Neural cell (in vitro differentiated cells): ENCODE measurements at regions not wholly inside any gene's neighbourhood (a gene's known extent, or its start where the extent isn't known, plus 50 kb on each side); places are given as distances from the start of the nearest gene placed in this dataset.

Experiments
- H2AFZ ChIP-seq: fragments of 200-600, 300-800 bp; sonication (generic), shearing (Covaris generic); 2 replicates; pipeline ENCODE4 v1.6.0; 2014; ENCODE audit warnings: low read depth, mild to moderate bottlenecking, antibody characterized with exemption, low read length, moderate library complexity
- H3F3A ChIP-seq: fragments of 200-600 bp; shearing (Covaris generic); 2 replicates; pipeline ENCODE4 v1.6.1; 2016; ENCODE audit warnings: mild to moderate bottlenecking, moderate library complexity, mixed read lengths, antibody characterized with exemption, low read length; ENCODE audit not compliant: insufficient read depth, poor library complexity, severe bottlenecking
- H3K27ac ChIP-seq: fragments of 200-600, 300-800 bp; sonication (generic), shearing (Covaris generic); 2 replicates; pipeline ENCODE4 v1.5.1; 2014; ENCODE audit warnings: mild to moderate bottlenecking, low read length, moderate library complexity
- H3K27me3 ChIP-seq: fragments of 300-800, 200-600 bp; sonication (generic), shearing (Covaris generic); 2 replicates; pipeline ENCODE4 v1.6.0; 2014; ENCODE audit warnings: mild to moderate bottlenecking, low read depth, low read length, moderate library complexity; ENCODE audit not compliant: insufficient read depth
- H3K36me3 ChIP-seq: fragments of 300-800, 200-600 bp; sonication (generic), shearing (Covaris generic); 2 replicates; pipeline ENCODE4 v1.5.1; 2014; ENCODE audit warnings: mild to moderate bottlenecking, antibody characterized with exemption, low read length, moderate library complexity; ENCODE audit not compliant: insufficient read depth
- H3K4me2 ChIP-seq: fragments of 300-800, 200-600 bp; sonication (generic), shearing (Covaris generic); 2 replicates; pipeline ENCODE4 v1.6.0; 2014; ENCODE audit warnings: mild to moderate bottlenecking, low read length
- H3K4me3 ChIP-seq: fragments of 300-800, 200-600 bp; sonication (generic), shearing (Covaris generic); 2 replicates; pipeline ENCODE4 v1.5.1; 2014; ENCODE audit warnings: mild to moderate bottlenecking, low read length, moderate library complexity
- H3K79me2 ChIP-seq: fragments of 200-600 bp; shearing (Covaris generic); replicated peaks from 2 replicates; pipeline ENCODE4 v1.6.0; 2014; ENCODE audit warnings: mild to moderate bottlenecking, low read length, moderate library complexity; ENCODE audit not compliant: insufficient read depth
- H3K9ac ChIP-seq: fragments of 300-800, 200-600 bp; sonication (generic), shearing (Covaris generic); 2 replicates; pipeline ENCODE4 v1.6.1; 2016; ENCODE audit warnings: mild to moderate bottlenecking, low read length, mixed read lengths
- H3K9me2 ChIP-seq: fragments of 200-600 bp; shearing (Covaris generic); 2 replicates; pipeline ENCODE4 v1.6.1; 2016; ENCODE audit warnings: mild to moderate bottlenecking, low read length, mixed read lengths; ENCODE audit not compliant: insufficient read depth
- H3K9me3 ChIP-seq: fragments of 200-600, 300-800 bp; sonication (generic), shearing (Covaris generic); 2 replicates; pipeline ENCODE4 v1.6.1; 2016; ENCODE audit warnings: mild to moderate bottlenecking, mixed run types, low read length, moderate library complexity, mixed read lengths
- H4K20me1 ChIP-seq: fragments of 200-600 bp; shearing (Covaris generic); 2 replicates; pipeline ENCODE4 v1.6.1; 2016; ENCODE audit warnings: mild to moderate bottlenecking, mixed run types; ENCODE audit not compliant: insufficient read depth
- EP300 ChIP-seq: fragments of 450-650 bp; conservative IDR thresholded peaks from 2 replicates; pipeline ENCODE4 v1.6.1; 2014; ENCODE audit warnings: antibody characterized with exemption, mild to moderate bottlenecking, moderate library complexity; ENCODE audit not compliant: poor library complexity, severe bottlenecking
- EZH2 ChIP-seq: fragments of 200-600, 300-800 bp; shearing (Covaris generic), sonication (generic); IDR thresholded peaks from 2 replicates; pipeline ENCODE4 v1.6.1; 2014; ENCODE audit warnings: antibody characterized with exemption, low read length, borderline replicate concordance, mild to moderate bottlenecking; ENCODE audit not compliant: insufficient read depth, poor library complexity, severe bottlenecking
- MXI1 ChIP-seq: fragments of 450-650 bp; conservative IDR thresholded peaks from 2 replicates; pipeline ENCODE4 v1.6.1; 2014; ENCODE audit warnings: antibody characterized with exemption, mild to moderate bottlenecking; ENCODE audit not compliant: poor library complexity, severe bottlenecking
- POLR2AphosphoS5 ChIP-seq: IDR thresholded peaks from 2 replicates; pipeline ENCODE4 v1.6.1; 2012
- RAD21 ChIP-seq: fragments of 450-650 bp; conservative IDR thresholded peaks from 2 replicates; pipeline ENCODE4 v1.6.1; 2014; ENCODE audit warnings: antibody characterized with exemption, mild to moderate bottlenecking, moderate library complexity
- SMC3 ChIP-seq: fragments of 450-650 bp; conservative IDR thresholded peaks from 2 replicates; pipeline ENCODE4 v1.6.1; 2014; ENCODE audit warnings: antibody characterized with exemption, mild to moderate bottlenecking, moderate library complexity; ENCODE audit not compliant: poor library complexity
- TAF1 ChIP-seq: IDR thresholded peaks from 2 replicates; pipeline ENCODE4 v1.6.1; 2012; ENCODE audit warnings: low read depth
- TF ChIP-seq, protein P1 (sequence below): IDR thresholded peaks from 2 replicates; pipeline ENCODE4 v1.6.1; 2012; ENCODE audit warnings: borderline replicate concordance
- TF ChIP-seq, protein P2 (sequence below): fragments of 450-650 bp; IDR thresholded peaks from 2 replicates; pipeline ENCODE4 v1.5.1; 2014; ENCODE audit warnings: antibody characterized with exemption, mild to moderate bottlenecking, moderate library complexity; ENCODE audit not compliant: poor library complexity, severe bottlenecking

DNA sequence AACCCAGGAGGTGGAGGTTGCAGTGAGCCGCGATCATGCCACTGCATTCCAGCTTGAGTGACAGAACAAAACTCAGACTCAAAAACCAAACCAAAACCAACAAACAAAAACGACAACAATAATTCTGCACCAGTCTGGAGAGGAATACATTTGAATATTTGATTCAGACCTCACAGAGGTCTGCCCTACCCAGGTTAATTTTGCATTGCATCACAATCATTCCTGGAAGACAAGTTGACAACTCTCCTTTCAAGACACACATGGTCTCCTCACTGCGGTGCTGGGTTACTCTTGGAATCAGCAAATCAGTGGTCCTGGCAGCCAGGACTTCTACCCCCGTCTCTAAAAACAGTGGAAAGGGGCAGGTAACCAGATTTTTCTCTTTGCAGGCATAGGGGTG is 79.9 kb upstream of the TMTC4 start:
- Histone ChIP-seq H3K4me2 (no peak overlapping the region), H2AFZ (no peak overlapping the region), H3K9ac (no peak overlapping the region), H4K20me1 (no peaks in the 10 kb centered on the region), H3K4me3 (no peak overlapping the region), H3K36me3 (no peaks in the 10 kb centered on the region), H3K79me2 (no peaks in the 10 kb centered on the region), H3K27me3 (no peaks in the 10 kb centered on the region), H3K27ac (no peak overlapping the region), H3F3A (no peaks in the 10 kb centered on the region), H3K9me3 (no peaks in the 10 kb centered on the region), H3K9me2 (no peaks in the 10 kb centered on the region)
- TF ChIP-seq, protein P1, sequence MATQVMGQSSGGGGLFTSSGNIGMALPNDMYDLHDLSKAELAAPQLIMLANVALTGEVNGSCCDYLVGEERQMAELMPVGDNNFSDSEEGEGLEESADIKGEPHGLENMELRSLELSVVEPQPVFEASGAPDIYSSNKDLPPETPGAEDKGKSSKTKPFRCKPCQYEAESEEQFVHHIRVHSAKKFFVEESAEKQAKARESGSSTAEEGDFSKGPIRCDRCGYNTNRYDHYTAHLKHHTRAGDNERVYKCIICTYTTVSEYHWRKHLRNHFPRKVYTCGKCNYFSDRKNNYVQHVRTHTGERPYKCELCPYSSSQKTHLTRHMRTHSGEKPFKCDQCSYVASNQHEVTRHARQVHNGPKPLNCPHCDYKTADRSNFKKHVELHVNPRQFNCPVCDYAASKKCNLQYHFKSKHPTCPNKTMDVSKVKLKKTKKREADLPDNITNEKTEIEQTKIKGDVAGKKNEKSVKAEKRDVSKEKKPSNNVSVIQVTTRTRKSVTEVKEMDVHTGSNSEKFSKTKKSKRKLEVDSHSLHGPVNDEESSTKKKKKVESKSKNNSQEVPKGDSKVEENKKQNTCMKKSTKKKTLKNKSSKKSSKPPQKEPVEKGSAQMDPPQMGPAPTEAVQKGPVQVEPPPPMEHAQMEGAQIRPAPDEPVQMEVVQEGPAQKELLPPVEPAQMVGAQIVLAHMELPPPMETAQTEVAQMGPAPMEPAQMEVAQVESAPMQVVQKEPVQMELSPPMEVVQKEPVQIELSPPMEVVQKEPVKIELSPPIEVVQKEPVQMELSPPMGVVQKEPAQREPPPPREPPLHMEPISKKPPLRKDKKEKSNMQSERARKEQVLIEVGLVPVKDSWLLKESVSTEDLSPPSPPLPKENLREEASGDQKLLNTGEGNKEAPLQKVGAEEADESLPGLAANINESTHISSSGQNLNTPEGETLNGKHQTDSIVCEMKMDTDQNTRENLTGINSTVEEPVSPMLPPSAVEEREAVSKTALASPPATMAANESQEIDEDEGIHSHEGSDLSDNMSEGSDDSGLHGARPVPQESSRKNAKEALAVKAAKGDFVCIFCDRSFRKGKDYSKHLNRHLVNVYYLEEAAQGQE: no peak
- no peak for TF ChIP-seq SMC3
- no peak for TF ChIP-seq EP300
- TF ChIP-seq TAF1: no peak
- no peak for TF ChIP-seq EZH2
- TF ChIP-seq RAD21: no peak
- TF ChIP-seq, protein P2, sequence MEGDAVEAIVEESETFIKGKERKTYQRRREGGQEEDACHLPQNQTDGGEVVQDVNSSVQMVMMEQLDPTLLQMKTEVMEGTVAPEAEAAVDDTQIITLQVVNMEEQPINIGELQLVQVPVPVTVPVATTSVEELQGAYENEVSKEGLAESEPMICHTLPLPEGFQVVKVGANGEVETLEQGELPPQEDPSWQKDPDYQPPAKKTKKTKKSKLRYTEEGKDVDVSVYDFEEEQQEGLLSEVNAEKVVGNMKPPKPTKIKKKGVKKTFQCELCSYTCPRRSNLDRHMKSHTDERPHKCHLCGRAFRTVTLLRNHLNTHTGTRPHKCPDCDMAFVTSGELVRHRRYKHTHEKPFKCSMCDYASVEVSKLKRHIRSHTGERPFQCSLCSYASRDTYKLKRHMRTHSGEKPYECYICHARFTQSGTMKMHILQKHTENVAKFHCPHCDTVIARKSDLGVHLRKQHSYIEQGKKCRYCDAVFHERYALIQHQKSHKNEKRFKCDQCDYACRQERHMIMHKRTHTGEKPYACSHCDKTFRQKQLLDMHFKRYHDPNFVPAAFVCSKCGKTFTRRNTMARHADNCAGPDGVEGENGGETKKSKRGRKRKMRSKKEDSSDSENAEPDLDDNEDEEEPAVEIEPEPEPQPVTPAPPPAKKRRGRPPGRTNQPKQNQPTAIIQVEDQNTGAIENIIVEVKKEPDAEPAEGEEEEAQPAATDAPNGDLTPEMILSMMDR: no peak
- no peak for TF ChIP-seq MXI1
- no peak for TF ChIP-seq POLR2AphosphoS5

DNA sequence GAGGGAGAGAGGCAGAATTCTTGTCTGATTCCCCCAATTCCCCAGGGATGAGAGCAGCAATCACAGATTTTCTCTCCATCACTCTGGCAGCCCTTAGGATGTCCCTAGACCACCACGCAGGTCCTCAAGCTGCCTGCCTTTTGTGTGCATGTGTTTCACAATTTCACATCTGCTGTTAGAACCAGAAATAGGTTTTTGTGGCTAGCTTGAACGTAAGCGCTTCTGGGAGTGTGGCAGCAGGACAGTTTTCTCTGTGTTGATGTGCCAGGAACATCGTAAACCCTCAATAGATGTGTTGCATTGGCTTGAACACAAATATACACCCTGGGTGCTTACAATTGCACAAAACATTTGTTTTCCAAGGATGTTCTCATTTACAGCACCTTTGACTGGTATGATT is 78.8 kb upstream of the TMTC4 start:
- no peaks in the 10 kb centered on the region for H3K27me3 ChIP-seq
- no peaks in the 10 kb centered on the region for H4K20me1 ChIP-seq
- TF ChIP-seq MXI1 (no peak), TAF1 (no peak), EZH2 (no peak), RAD21 (no peak), POLR2AphosphoS5 (no peak), SMC3 (no peak), EP300 (no peak)
- TF ChIP-seq, protein P2: no peak
- TF ChIP-seq, protein P1: no peak
- no peaks in the 10 kb centered on the region for H3K79me2 ChIP-seq
- peak overlapping the region; percentile 15 for H2AFZ ChIP-seq
- H3K36me3 ChIP-seq: no peaks in the 10 kb centered on the region
- no peak overlapping the region for H3K9ac ChIP-seq
- H3F3A ChIP-seq: no peaks in the 10 kb centered on the region
- H3K4me2 ChIP-seq: no peak overlapping the region
- H3K4me3 ChIP-seq: no peak overlapping the region
- peak overlapping the region; percentile 36 for H3K27ac ChIP-seq
- no peaks in the 10 kb centered on the region for H3K9me3 ChIP-seq
- no peaks in the 10 kb centered on the region for H3K9me2 ChIP-seq
